CD4-positive, alpha-beta T cell (primary cell): ENCODE measurements at regions not wholly inside any gene's neighbourhood (a gene's known extent, or its start where the extent isn't known, plus 50 kb on each side); places are given as distances from the start of the nearest gene placed in this dataset.

Experiments
- ATAC-seq: fragments of 200-7000 bp; cut with Tn5 transposase; one replicate; pipeline ENCODE4 v1.10.0; 2022; ENCODE audit warnings: mild to moderate bottlenecking; ENCODE audit not compliant: poor library complexity
- CTCF ChIA-PET: fragments of 350-600 bp; sonication (Branson Sonifier 250); formaldehyde crosslinking; loops from one replicate; lab custom pipeline; 2021; ENCODE audit warnings: antibody characterized with exemption, inconsistent platforms; lab: Charles Lee
- POLR2A ChIA-PET: fragments of 350-600 bp; sonication (Branson Sonifier 250); formaldehyde crosslinking; loops from one replicate; lab custom pipeline; 2021; ENCODE audit warnings: antibody characterized with exemption, inconsistent platforms; lab: Charles Lee
- DNase-seq, 14 experiments: peaks; one replicate each; pipeline ENCODE4 v3.0.0-alpha.2; 2013 to 2020; ENCODE audit warnings: mixed read lengths in 2 of 14
- H3K27ac ChIP-seq, 2 donors: one replicate each; pipeline versions ENCODE4 v1.5.1 to v1.7.0; 2013; ENCODE audit warnings: low read length in 2 of 2, low read depth in 1 of 2, mild to moderate bottlenecking in 1 of 2
- H3K27me3 ChIP-seq, 2 experiments: 1 replicate in 1 of 2; 2 replicates in 1 of 2; pipeline versions ENCODE4 v1.6.1 to v1.7.0; 2013; ENCODE audit warnings: low read length in 2 of 2, control low read depth in 1 of 2, mild to moderate bottlenecking in 1 of 2, moderate library complexity in 1 of 2; ENCODE audit not compliant: insufficient read depth in 2 of 2, control insufficient read depth in 1 of 2
- H3K36me3 ChIP-seq: one replicate; pipeline ENCODE4 v1.6.1; 2013; ENCODE audit warnings: low read length, control low read depth; ENCODE audit not compliant: insufficient read depth
- H3K4me1 ChIP-seq: one replicate; pipeline ENCODE4 v1.6.1; 2013; ENCODE audit warnings: low read length, control low read depth; ENCODE audit not compliant: insufficient read depth
- H3K4me3 ChIP-seq: one replicate; pipeline ENCODE4 v1.5.1; 2013; ENCODE audit warnings: mild to moderate bottlenecking, low read length, moderate library complexity
- H3K9me3 ChIP-seq, 2 experiments: 1 replicate in 1 of 2; 2 replicates in 1 of 2; pipeline versions ENCODE4 v1.6.1 to v1.7.0; 2013; ENCODE audit warnings: low read length in 2 of 2, mild to moderate bottlenecking in 2 of 2, control low read depth in 1 of 2, moderate library complexity in 1 of 2; ENCODE audit not compliant: control insufficient read depth in 1 of 2, insufficient read depth in 1 of 2
- H3K27ac Mint-ChIP-seq: one replicate; pipeline ENCODE4 v1.8.0; 2020; ENCODE audit warnings: mixed read lengths
- H3K27me3 Mint-ChIP-seq: one replicate; pipeline ENCODE4 v1.8.0; 2021; ENCODE audit warnings: mixed read lengths
- H3K36me3 Mint-ChIP-seq: one replicate; pipeline ENCODE4 v1.8.0; 2021; ENCODE audit warnings: low read depth, mixed read lengths
- H3K4me1 Mint-ChIP-seq: one replicate; pipeline ENCODE4 v1.8.0; 2021; ENCODE audit warnings: low read depth, mixed read lengths
- H3K4me3 Mint-ChIP-seq: one replicate; pipeline ENCODE4 v1.8.0; 2020; ENCODE audit warnings: mild to moderate bottlenecking, mixed read lengths
- H3K9me3 Mint-ChIP-seq: one replicate; pipeline ENCODE4 v1.8.0; 2020; ENCODE audit warnings: mixed read lengths
- CTCF ChIP-seq: fragments of 200-600 bp; IDR thresholded peaks from one replicate; pipeline ENCODE4 v1.8.0; 2022; ENCODE audit warnings: antibody characterized with exemption, mild to moderate bottlenecking
- intact Hi-C, 2 experiments: fragments of 100-400 bp; cut with DNase I in 1 of 2; cut with micrococcal nuclease in 1 of 2; formaldehyde crosslinking; loops; one replicate each; pipeline versions ENCODE4 v1.15.1 to v1.9.0; 2023 to 2025; cut with DNase I, micrococcal nuclease

GRCh38 chr5:168073991-168074800 is 217.2 kb upstream of the WWC1 start:
- Mint-ChIP-seq H3K4me1 (no peaks in the 10 kb centered on the region), H3K4me3 (no peak overlapping the region), H3K36me3 (no peaks in the 10 kb centered on the region), H3K9me3 (no peaks in the 10 kb centered on the region), H3K27ac (no peak overlapping the region), H3K27me3 (no peaks in the 10 kb centered on the region)
- Histone ChIP-seq H3K27ac (no peak overlapping the region), H3K9me3 (no peaks in the 10 kb centered on the region), H3K36me3 (no peaks in the 10 kb centered on the region), H3K4me3 (no peak overlapping the region), H3K4me1 (no peaks in the 10 kb centered on the region), H3K27me3 (no peaks in the 10 kb centered on the region)
- POLR2A ChIA-PET = no interaction called here
- intact Hi-C loops = no loop called here
- ATAC-seq (no peak), DNase-seq (no peak)
- CTCF ChIA-PET = no interaction called here
- TF ChIP-seq CTCF = no peak

- Histone ChIP-seq H3K9me3 (no peaks in the 10 kb centered on the region), H3K4me1 (no peaks in the 10 kb centered on the region), H3K4me3 (no peak overlapping the region), H3K27me3 (no peaks in the 10 kb centered on the region), H3K27ac (no peak overlapping the region), H3K36me3 (no peaks in the 10 kb centered on the region)
- no peak for ATAC-seq
- DNase-seq = no peak
- Mint-ChIP-seq H3K27ac (no peak overlapping the region), H3K36me3 (no peaks in the 10 kb centered on the region), H3K4me3 (no peak overlapping the region), H3K27me3 (no peaks in the 10 kb centered on the region), H3K9me3 (no peaks in the 10 kb centered on the region), H3K4me1 (no peaks in the 10 kb centered on the region)
- CTCF ChIA-PET = no interaction called here
- POLR2A ChIA-PET = no interaction called here
- no peak for TF ChIP-seq CTCF
- intact Hi-C loops = no loop called here
Measured at GRCh38 chr5:168075387-168075786, 216.1 kb upstream of the WWC1 start.

- ChIA-PET POLR2A (no interaction called here), CTCF (no interaction called here)
- no peak for TF ChIP-seq CTCF
- Mint-ChIP-seq H3K4me1 (no peaks in the 10 kb centered on the region), H3K9me3 (no peaks in the 10 kb centered on the region), H3K27me3 (no peaks in the 10 kb centered on the region), H3K4me3 (no peak overlapping the region), H3K36me3 (no peaks in the 10 kb centered on the region), H3K27ac (no peak overlapping the region)
- no peaks in the 10 kb centered on the region for H3K36me3 ChIP-seq
- H3K4me3 ChIP-seq = no peak overlapping the region
- H3K4me1 ChIP-seq = no peaks in the 10 kb centered on the region
- no peaks in the 10 kb centered on the region for H3K27me3 ChIP-seq
- DNase-seq = no peak
- ATAC-seq = no peak
- intact Hi-C loops = no loop called here
- no peak overlapping the region for H3K27ac ChIP-seq
- H3K9me3 ChIP-seq = no peaks in the 10 kb centered on the region
Measured at GRCh38 chr5:168076561-168076991, 214.9 kb upstream of the WWC1 start.
